ENCODE measurements at regions not wholly inside any gene's neighbourhood (a gene's known extent, or its start where the extent isn't known, plus 50 kb on each side); places are given as distances from the start of the nearest gene placed in this dataset.

DNA sequence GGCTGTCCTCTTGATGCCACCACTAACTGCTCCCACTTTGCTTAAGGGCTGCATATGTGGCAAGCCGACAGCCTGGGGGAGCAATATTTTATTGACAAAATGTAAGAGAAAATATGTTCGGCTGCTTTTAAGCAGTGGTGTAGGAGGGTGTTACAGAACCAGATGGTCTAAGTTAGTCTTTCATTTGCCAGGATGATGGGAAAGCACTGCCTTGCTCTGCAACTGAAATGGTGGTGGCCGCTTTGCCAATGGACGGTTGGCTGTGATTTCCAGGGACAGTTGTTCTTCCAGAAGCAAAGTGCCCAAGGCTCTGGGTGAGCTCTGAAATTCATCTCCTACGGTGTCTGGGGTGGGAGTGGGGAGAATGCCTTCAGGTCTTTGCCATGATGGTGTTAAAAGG is 469.3 kb downstream of the TOX3 start:
- Histone ChIP-seq H3K27me3 (ENCODE audit: control insufficient read depth in 2 of 2, insufficient read depth in 2 of 2, low read length in 2 of 2) (no peaks in the 10 kb centered on the region), H2AFZ (ENCODE audit: low read depth, low read length) (no peak overlapping the region), H3K4me2 (ENCODE audit: insufficient read depth, low read length) (no peak overlapping the region), H4K20me1 (replicated peaks; ENCODE audit: control insufficient read depth, extremely low read depth, insufficient read depth, low read length) (no peaks in the 10 kb centered on the region), H3K9me1 (replicated peaks; ENCODE audit: control insufficient read depth, extremely low read depth, insufficient read depth, low read length) (no peaks in the 10 kb centered on the region), H3K4me3 (replicated peaks in 1 of 3; ENCODE audit: insufficient read depth in 1 of 3, low read depth in 1 of 3, low read length in 3 of 3) (no peak overlapping the region), H3K9me3 (replicated peaks; ENCODE audit: control insufficient read depth, insufficient read depth, low read length) (peaks cover 3% of the 10 kb centered on the region), H3K9ac (replicated peaks; ENCODE audit: extremely low read depth, insufficient read depth, low read length) (no peak overlapping the region), H3K79me2 (ENCODE audit: control insufficient read depth, insufficient read depth, low read length) (no peaks in the 10 kb centered on the region), H3K27ac (ENCODE audit: insufficient read depth, low read depth, low read length) (no peak overlapping the region), H3K4me1 (ENCODE audit: control insufficient read depth, extremely low read depth, insufficient read depth, low read length) (no peaks in the 10 kb centered on the region), H3K36me3 (ENCODE audit: control insufficient read depth in 2 of 2, extremely low read depth in 1 of 2, insufficient read depth in 2 of 2, low read length in 2 of 2) (no peaks in the 10 kb centered on the region)
- POLR2A ChIA-PET = no interaction called here
- intact Hi-C loops (cut with micrococcal nuclease) = no loop called here
- DNase-seq (ENCODE audit: low read depth, low spot score) (no peak), FAIRE-seq (no peak)
- no TSS peak for BruUV-seq (replicated peaks)
- TF ChIP-seq MAX (IDR thresholded peaks at IDR 0.05; ENCODE audit: insufficient read depth, insufficient read length) = no peak
- dilution Hi-C loops (cut with MboI; ENCODE audit: extremely low pct_ligation_motif_present, low sequenced_read_pairs) = no loop called here
- CTCF ChIA-PET = no interaction called here

- Histone ChIP-seq H3K27ac (ENCODE audit: insufficient read depth, low read depth, low read length) (no peak overlapping the region), H4K20me1 (replicated peaks; ENCODE audit: control insufficient read depth, extremely low read depth, insufficient read depth, low read length) (no peaks in the 10 kb centered on the region), H3K9ac (replicated peaks; ENCODE audit: extremely low read depth, insufficient read depth, low read length) (no peak overlapping the region), H3K9me1 (replicated peaks; ENCODE audit: control insufficient read depth, extremely low read depth, insufficient read depth, low read length) (no peaks in the 10 kb centered on the region), H3K27me3 (ENCODE audit: control insufficient read depth in 2 of 2, insufficient read depth in 2 of 2, low read length in 2 of 2) (no peaks in the 10 kb centered on the region), H3K4me3 (replicated peaks in 1 of 3; ENCODE audit: insufficient read depth in 1 of 3, low read depth in 1 of 3, low read length in 3 of 3) (no peak overlapping the region), H3K79me2 (ENCODE audit: control insufficient read depth, insufficient read depth, low read length) (no peaks in the 10 kb centered on the region), H2AFZ (ENCODE audit: low read depth, low read length) (no peak overlapping the region), H3K4me1 (ENCODE audit: control insufficient read depth, extremely low read depth, insufficient read depth, low read length) (no peaks in the 10 kb centered on the region), H3K9me3 (replicated peaks; ENCODE audit: control insufficient read depth, insufficient read depth, low read length) (peaks cover 3% of the 10 kb centered on the region), H3K36me3 (ENCODE audit: control insufficient read depth in 2 of 2, extremely low read depth in 1 of 2, insufficient read depth in 2 of 2, low read length in 2 of 2) (no peaks in the 10 kb centered on the region), H3K4me2 (ENCODE audit: insufficient read depth, low read length) (no peak overlapping the region)
- intact Hi-C loops (cut with micrococcal nuclease) = no loop called here
- no TSS peak for BruUV-seq (replicated peaks)
- dilution Hi-C loops (cut with MboI; ENCODE audit: extremely low pct_ligation_motif_present, low sequenced_read_pairs) = no loop called here
- TF ChIP-seq CTCF (IDR thresholded peaks at IDR 0.05; ENCODE audit: extremely low read depth in 1 of 2, insufficient read depth in 1 of 2, low read depth in 1 of 2, low read length in 2 of 2) = no peak
- no peak for TF ChIP-seq MAX (IDR thresholded peaks at IDR 0.05; ENCODE audit: insufficient read depth, insufficient read length)
- no peak for TF ChIP-seq EZH2 (IDR thresholded peaks at IDR 0.05; ENCODE audit: borderline replicate concordance, low read depth, low read length, severe bottlenecking)
- no peak for TF ChIP-seq GATA2 (IDR thresholded peaks at IDR 0.05; ENCODE audit: insufficient read depth, insufficient read length, low read depth, low read length)
- TF ChIP-seq POLR2AphosphoS5 (IDR thresholded peaks at IDR 0.05; ENCODE audit: insufficient read depth, low read depth, low read length) = no peak
- TF ChIP-seq FOS (IDR thresholded peaks at IDR 0.05; ENCODE audit: borderline replicate concordance, insufficient read depth, low read length) = no peak
- TF ChIP-seq MYC (IDR thresholded peaks at IDR 0.05; ENCODE audit: low read depth, low read length) = no peak
- TF ChIP-seq POLR2A (IDR thresholded peaks at IDR 0.05; ENCODE audit: low read depth, low read length) = no peak
- no peak for TF ChIP-seq JUN (IDR thresholded peaks at IDR 0.05; ENCODE audit: borderline replicate concordance, insufficient read depth, insufficient read length, low read depth)
- no peak for DNase-seq (ENCODE audit: low read depth, low spot score)
- ChIA-PET POLR2A (no interaction called here), CTCF (no interaction called here)
- no peak for FAIRE-seq
Measured at GRCh38 chr16:52076801-52077201, 470.1 kb downstream of the TOX3 start.

Measured in endothelial cell of umbilical vein (primary cell).